NCI-H510A (cell line): ENCODE measurements at regions not wholly inside any gene's neighbourhood (a gene's known extent, or its start where the extent isn't known, plus 50 kb on each side); places are given as distances from the start of the nearest gene placed in this dataset.
"Not testable (repeated sequence)": the region's sequence is repeated elsewhere in the genome, so short reads cannot be mapped to it uniquely, and the experiment has no call there.

Experiments used
- DNase-seq: peaks from one replicate; lab custom pipeline; 2025; lab: John Stamatoyannopoulos, UW

DNA sequence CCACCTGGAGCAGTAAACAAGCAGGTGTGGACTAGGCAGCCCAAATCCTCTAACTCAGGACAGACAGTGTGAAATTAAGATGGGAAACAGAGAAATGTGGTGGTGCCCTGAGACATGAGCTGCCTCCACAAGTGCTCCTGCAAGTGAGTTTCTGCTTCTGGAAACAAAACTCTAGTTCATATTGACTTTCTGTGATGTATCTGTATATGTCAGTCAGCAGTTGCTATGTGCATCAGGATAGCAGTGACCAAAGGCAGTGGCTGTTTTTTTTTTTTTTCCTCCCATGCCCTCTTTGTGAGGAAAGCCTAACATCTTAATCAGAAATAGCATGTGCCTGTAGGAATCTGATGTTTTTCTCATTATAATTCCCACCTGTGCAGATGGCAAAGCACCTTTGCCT, 318.4 kb upstream of the SEMA6A start:
- DNase-seq, result no peak

GRCh38 chr5:116887104-116887503, 312.5 kb upstream of the SEMA6A start:
- DNase-seq, result no peak

- no peak for DNase-seq
Measured at GRCh38 chr5:116885825-116886224, 311.2 kb upstream of the SEMA6A start.

- no peak for DNase-seq
Measured at GRCh38 chr5:116883875-116884274, 309.3 kb upstream of the SEMA6A start.

DNA sequence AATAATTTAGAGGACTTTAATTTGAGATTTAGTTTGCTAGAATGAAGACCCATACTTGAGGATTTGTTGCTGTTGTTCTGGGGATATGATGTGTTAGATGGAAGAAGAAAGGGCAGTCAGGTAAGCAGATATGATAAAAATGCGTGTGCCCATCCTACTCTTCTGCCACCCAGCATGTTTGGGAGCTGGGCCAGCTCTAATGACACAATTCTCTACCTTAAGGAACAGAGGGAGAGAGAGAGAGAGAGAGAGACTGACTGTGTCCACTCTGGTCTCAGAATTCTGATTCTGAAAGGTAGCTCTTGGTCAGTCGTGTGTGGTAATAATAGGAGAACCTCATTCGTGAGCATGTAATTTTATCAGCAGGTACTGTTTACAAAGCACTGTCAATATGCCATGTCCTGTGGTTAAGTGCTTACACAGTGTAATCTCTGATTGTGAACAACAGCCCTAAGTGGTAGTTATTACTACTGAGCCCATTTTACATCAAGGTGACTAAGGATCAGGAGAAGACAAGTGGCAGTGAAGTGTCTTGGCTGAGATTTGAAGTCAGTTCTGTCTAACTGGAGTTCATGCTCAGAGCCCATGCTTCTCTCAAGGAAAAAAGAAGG, 307.4 kb upstream of the SEMA6A start:
- no peak for DNase-seq

DNA sequence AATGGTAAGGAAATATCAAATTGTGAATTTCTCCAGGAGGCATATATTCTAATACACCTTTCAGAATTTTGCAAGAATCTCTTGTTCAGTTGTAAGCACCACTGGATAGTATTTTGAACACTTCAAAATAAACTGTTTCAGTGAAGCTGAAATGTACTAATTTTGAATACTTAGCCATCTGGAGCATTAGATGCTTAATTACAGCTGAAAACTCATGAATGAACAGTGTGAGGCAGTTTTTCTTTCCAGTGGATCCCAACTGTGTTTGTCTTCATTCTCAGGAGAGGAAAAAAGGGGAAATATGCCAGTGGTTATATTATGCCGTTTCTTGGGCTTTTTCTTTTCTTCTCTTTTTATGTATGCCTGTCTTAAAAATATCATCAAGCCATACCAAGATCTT, 306.0 kb upstream of the SEMA6A start:
- DNase-seq, result no peak

DNA sequence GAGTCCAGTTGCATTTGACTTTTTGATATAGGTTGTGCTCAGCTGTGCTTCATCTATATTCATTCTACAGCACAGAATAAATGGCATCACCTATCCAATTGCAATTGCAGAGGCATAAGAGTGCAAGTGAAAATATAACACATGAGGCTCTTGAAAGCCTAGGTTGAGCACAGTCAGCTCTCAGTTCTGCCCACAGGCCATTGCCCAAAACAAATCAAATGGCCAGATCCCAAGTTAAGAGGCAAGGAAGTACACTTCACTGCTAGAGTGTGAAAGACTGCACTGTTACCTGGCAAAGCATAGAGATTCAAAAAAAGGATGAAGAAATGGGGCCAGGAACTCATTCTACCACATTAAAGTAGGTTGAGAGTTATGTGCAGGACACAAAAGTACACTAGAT, 305.5 kb upstream of the SEMA6A start:
- no peak for DNase-seq

- DNase-seq, result no peak
Measured at GRCh38 chr5:116876240-116876840, 301.7 kb upstream of the SEMA6A start.

DNA sequence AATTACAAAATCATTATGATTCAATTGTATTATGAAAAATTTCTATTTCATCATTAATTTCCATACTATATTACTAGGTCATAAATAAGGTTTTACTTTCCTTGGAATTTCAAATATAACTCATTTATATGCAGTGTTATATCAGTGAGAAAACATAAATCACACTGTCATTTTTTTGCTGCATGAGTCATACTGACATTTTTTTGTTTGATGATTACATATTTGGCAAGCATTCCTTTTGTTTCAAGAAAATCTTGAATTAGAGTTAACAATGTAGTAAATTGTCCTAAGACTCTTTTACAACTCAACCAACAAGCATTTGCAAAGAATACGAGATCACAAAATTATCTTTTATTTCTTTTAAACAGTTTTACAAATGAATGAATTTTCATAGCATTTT, 298.4 kb upstream of the SEMA6A start:
- DNase-seq, result no peak

- DNase-seq, result no peak
Measured at GRCh38 chr5:116872486-116872885, 297.9 kb upstream of the SEMA6A start.

GRCh38 chr5:116867825-116868224, 293.2 kb upstream of the SEMA6A start:
- not testable (repeated sequence) for DNase-seq

DNA sequence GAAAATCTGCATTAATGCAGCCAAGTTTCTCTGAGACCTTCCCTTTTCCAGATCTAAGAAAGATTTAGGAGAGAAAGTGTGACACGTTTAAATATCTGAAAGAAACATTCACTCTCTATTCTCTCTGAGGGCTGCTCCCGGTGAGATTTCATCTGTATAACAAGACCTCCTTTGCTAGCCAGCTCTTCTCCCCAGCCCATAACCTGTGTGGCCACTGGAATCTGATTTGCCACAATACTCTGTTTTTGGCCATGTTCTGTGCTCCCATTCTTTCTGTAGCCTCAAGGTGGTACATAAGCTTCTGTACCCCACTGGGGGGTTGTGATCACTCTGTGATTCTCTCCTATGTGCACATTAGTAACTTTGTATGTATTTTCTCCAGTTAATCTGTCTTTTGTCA, 291.0 kb upstream of the SEMA6A start:
- DNase-seq, result no peak

- no peak for DNase-seq
Measured at GRCh38 chr5:116864838-116865190, 290.2 kb upstream of the SEMA6A start.

DNA sequence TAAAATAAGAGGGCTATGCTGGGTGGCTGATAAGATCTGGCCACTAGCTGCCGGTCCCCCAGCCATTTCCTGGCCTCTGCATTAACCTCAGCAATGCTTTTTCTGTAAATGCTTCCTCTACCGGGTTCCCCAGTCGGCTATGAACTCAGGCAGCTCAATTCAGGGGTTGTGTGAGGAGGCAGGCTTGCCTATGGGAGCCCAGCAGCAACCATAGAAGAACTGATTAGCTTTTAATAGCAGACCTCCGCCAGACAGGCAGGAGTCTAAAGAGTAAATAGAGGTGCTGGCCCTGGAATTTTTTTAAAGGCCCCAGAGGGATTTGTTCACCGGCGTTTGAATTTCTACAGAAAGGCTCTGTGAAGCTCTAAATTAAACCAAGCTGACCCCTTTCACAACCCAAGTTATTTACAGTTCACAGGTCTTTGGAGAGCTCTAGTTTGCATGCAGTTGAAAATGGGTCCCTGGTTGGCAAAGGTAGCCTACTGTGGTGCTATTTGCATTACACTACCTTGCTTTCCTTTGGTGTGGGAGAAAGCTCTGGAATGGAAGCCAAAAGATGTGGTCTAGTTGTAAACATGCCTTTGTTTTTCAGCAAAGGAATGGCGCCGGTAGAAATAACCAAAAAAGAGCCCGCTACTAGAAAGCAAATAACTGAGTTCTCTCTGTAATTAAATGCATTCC, 289.7 kb upstream of the SEMA6A start:
- DNase-seq, result no peak

- no peak for DNase-seq
Measured at GRCh38 chr5:116862632-116863455, 288.2 kb upstream of the SEMA6A start.

DNA sequence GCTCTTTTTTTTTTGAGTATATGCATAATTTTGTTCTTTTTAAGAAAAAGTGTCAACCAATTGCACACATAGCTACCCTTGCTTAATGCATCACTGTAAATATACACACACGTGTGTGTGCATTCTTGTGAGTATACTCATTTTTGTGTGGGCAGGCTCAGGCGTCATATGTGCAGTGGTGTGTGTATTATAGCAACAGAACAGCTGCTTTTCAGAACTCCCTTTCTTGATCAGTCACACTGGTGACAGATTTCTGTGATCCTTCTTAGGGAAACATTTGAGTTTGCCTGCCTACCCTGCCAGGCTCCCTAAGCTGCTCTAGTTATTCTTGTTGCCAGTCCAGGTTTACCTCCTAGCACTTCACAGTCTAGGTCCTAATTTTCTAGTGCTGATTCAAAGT, 287.0 kb upstream of the SEMA6A start:
- no peak for DNase-seq

- no peak for DNase-seq
Measured at GRCh38 chr5:116861097-116861496, 286.5 kb upstream of the SEMA6A start.

DNA sequence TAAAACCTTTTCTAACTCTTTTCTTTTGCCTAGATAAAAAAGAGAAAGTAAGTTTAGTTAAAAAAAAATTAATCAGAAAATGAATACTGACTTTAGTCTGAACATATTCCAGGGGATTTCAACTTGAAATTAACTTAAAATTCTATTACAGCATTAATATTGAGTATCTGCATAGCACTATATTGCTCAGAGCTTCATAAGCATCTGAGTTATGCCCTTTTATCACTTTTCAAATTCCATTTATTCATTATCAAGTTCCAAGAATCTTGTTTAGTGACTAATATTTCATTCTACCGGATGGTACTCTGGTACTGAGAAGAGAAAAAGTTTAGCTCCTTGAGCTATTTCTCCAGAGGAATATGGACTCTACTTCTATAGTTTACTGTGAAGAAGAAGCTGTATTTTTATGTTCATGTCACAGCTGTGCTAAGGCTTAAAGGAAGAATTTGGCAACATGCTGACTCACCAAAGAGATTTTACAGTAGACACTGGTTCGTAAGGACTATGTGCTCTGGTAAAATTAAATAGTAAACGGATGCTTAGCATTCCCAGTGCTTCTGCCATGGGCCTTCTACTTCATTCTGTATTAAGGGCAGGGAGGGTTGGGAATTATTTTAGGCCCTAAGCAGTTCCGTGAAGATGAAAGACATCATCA, 285.2 kb upstream of the SEMA6A start:
- DNase-seq, result no peak

GRCh38 chr5:116858705-116859333, 284.2 kb upstream of the SEMA6A start:
- DNase-seq, result no peak

DNA sequence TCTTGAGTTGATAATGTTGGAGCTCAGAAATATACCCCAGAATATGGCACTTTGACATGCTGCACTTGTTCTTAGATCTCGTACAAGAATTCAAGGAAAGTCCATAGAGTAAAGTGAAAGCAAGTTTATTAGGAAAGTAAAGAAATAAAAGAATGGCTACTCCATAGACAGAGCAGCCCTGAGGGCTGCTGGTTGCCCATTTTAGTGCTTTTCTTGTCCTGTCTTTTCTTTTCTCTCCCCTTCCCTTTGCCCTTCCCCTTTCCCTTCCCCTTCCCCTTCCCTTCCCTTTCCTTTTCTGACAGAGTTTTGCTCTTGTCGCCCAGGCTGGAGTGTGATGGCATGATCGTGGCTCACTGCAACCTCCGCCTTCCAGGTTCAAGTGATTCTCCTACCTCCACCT, 283.4 kb upstream of the SEMA6A start:
- DNase-seq, result not testable (repeated sequence)

DNA sequence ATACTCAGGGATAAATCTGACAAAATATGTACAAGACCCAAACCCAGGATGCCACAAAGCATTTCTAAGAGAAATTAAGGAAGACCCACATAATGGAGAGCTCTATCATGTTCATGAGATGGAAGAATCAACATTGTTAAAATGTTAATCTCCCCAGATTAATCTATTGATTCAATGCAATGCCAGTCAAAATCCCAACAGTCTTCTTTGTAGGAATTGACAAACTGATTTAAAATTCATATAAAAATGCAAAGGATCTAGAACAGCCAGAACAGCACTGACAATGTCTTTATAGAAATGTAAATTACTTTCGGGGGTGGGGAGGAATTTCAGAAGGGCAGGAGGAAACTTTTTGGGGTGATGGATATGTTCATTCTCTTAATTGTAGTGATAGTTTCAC, 281.6 kb upstream of the SEMA6A start:
- no peak for DNase-seq

DNA sequence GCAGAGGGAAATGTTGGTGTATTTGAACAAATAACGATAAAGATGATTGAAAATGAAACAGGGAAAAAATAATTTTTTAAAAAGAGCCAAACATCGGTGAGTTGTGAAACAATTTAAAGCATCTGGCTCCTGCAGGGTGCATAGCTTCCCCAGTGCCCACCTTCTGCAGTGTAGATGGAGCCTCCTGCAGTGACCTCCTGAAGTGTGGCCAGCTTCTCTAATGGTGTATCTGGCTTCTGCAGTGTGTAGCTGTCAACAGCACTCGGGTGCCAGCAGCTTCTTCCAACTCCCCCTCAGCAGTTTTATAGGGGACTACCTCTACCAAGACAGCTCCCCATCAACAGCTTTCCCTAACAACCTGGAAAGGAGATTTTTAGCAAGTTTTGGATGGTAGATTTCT, 279.4 kb upstream of the SEMA6A start:
- DNase-seq, result no peak
